Endothelial cell (in vitro differentiated cells): ENCODE measurements at regions not wholly inside any gene's neighbourhood (a gene's known extent, or its start where the extent isn't known, plus 50 kb on each side); places are given as distances from the start of the nearest gene placed in this dataset.

ENCODE experiments used
- DNase-seq: peaks from one replicate; pipeline ENCODE4 v3.0.0; 2021; ENCODE audit warnings: low spot score
- H3K27ac Mint-ChIP-seq: one replicate; pipeline ENCODE4 v1.8.0; 2021; ENCODE audit warnings: mixed read lengths, inconsistent platforms; ENCODE audit not compliant: unreplicated experiment
- H3K27me3 Mint-ChIP-seq: one replicate; pipeline ENCODE4 v1.8.0; 2021; ENCODE audit warnings: mild to moderate bottlenecking, moderate library complexity, mixed read lengths, inconsistent platforms; ENCODE audit not compliant: unreplicated experiment
- H3K36me3 Mint-ChIP-seq: one replicate; pipeline ENCODE4 v1.8.0; 2021; ENCODE audit warnings: mild to moderate bottlenecking, low read depth, mixed read lengths, inconsistent platforms; ENCODE audit not compliant: unreplicated experiment
- H3K4me1 Mint-ChIP-seq: one replicate; pipeline ENCODE4 v1.8.0; 2021; ENCODE audit warnings: mild to moderate bottlenecking, mixed read lengths, inconsistent platforms; ENCODE audit not compliant: unreplicated experiment
- H3K4me3 Mint-ChIP-seq: one replicate; pipeline ENCODE4 v1.8.0; 2021; ENCODE audit warnings: mild to moderate bottlenecking, mixed read lengths, inconsistent platforms; ENCODE audit not compliant: unreplicated experiment
- H3K9me3 Mint-ChIP-seq: one replicate; pipeline ENCODE4 v1.8.0; 2021; ENCODE audit warnings: mixed read lengths, inconsistent platforms; ENCODE audit not compliant: unreplicated experiment
- TF ChIP-seq, protein P1 (sequence below): fragments of 200-600 bp; sonication (generic); IDR thresholded peaks from one replicate; pipeline ENCODE4 v1.5.0; 2021; ENCODE audit warnings: antibody characterized with exemption; ENCODE audit not compliant: unreplicated experiment

DNA sequence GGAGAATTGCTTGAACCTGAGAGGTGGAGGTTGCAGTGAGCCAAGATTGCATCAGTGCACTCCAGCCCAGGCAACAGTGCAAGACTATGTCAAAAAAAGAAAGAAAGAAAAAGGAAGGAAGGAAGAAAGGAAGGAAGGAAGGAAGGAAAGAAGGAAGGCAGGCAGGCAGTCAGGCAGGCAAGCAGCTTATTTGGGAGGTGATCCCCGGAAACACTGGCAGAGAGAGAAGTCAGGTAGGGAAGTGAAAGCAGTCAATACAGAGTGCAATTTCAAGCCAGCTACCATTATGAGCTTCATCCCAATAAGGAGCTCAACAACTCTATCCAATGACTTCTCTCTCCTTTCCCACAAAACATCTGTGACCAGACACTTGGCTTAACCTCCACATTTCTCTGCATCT is 83.0 kb upstream of the TBC1D3K start:
- H3K4me1 Mint-ChIP-seq, result peaks cover 4% of the 10 kb centered on the region
- no peak overlapping the region for H3K4me3 Mint-ChIP-seq
- no peak for DNase-seq
- peaks cover 3% of the 10 kb centered on the region for H3K36me3 Mint-ChIP-seq
- H3K9me3 Mint-ChIP-seq, result no peaks in the 10 kb centered on the region
- TF ChIP-seq, protein P1, sequence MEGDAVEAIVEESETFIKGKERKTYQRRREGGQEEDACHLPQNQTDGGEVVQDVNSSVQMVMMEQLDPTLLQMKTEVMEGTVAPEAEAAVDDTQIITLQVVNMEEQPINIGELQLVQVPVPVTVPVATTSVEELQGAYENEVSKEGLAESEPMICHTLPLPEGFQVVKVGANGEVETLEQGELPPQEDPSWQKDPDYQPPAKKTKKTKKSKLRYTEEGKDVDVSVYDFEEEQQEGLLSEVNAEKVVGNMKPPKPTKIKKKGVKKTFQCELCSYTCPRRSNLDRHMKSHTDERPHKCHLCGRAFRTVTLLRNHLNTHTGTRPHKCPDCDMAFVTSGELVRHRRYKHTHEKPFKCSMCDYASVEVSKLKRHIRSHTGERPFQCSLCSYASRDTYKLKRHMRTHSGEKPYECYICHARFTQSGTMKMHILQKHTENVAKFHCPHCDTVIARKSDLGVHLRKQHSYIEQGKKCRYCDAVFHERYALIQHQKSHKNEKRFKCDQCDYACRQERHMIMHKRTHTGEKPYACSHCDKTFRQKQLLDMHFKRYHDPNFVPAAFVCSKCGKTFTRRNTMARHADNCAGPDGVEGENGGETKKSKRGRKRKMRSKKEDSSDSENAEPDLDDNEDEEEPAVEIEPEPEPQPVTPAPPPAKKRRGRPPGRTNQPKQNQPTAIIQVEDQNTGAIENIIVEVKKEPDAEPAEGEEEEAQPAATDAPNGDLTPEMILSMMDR, result no peak
- peaks cover 14% of the 10 kb centered on the region for H3K27me3 Mint-ChIP-seq
- no peak overlapping the region for H3K27ac Mint-ChIP-seq

DNA sequence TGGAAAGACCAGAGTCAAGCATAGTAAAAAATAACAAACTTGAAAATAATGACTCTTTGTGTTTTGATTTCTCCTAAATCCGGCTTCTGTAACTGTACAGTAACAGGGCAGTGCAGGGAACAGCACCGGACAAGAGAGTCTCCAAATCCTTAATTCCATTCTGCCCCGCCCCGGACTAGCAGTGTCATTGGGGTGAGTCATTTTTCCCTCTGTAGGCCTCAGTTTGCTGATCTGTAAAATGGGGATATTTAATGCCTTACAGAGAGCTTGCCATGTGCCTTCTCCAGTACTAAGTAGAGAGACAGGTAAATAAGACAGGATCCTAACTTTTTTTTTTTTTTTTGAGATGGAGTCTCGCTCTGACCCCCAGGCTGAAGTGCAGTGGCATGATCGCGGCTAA is 83.6 kb upstream of the TBC1D3K start:
- no peak overlapping the region for H3K4me3 Mint-ChIP-seq
- H3K27ac Mint-ChIP-seq, result no peak overlapping the region
- H3K9me3 Mint-ChIP-seq, result no peaks in the 10 kb centered on the region
- no peaks in the 10 kb centered on the region for H3K36me3 Mint-ChIP-seq
- H3K27me3 Mint-ChIP-seq, result peaks cover 10% of the 10 kb centered on the region
- peaks cover 4% of the 10 kb centered on the region for H3K4me1 Mint-ChIP-seq
- TF ChIP-seq, protein P1, result no peak
- no peak for DNase-seq

DNA sequence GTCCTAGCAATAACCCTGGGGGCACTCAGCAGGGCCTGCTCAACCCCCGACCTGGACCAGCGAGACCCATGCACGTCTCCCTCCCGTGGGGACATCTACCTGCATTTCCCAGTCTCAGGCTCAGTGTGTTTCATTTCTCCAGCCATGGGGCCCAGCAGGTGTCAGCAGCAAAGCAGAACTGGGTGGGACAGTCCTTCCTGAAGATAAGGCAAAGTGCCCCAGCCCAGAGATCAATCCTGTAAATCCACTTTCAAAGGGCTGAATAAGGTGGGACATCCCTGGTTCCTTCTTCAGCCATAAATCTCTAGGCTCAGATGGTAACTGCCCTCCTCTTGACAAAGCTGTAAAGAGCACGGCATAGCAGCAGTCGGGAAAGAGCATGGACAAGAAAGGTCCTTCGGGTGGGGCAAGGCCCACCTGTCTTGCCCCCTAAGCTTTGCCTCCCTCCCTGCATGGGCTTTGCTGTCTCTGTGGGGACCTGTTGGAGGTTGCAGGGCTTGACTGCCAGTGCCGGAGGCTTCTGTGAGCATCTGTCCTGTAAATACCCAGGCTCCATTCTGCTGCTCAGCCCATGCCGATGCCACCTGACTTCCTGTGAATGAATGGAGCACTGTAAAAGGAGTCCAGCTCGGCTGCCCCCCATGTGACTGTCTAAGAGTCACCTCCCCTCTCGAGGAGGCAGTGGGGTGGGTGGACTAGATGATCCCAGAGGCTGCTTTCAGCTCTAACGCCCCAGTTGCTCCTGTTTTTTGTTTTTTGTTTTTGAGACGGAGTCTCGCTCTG is 84.8 kb upstream of the TBC1D3K start:
- DNase-seq, result no peak
- Mint-ChIP-seq H3K27ac (no peak overlapping the region), H3K36me3 (no peaks in the 10 kb centered on the region), H3K27me3 (peaks cover 9% of the 10 kb centered on the region), H3K4me1 (peaks cover 2% of the 10 kb centered on the region), H3K4me3 (no peak overlapping the region), H3K9me3 (peaks cover under 1% of the 10 kb centered on the region)
- TF ChIP-seq, protein P1, result no peak

DNA sequence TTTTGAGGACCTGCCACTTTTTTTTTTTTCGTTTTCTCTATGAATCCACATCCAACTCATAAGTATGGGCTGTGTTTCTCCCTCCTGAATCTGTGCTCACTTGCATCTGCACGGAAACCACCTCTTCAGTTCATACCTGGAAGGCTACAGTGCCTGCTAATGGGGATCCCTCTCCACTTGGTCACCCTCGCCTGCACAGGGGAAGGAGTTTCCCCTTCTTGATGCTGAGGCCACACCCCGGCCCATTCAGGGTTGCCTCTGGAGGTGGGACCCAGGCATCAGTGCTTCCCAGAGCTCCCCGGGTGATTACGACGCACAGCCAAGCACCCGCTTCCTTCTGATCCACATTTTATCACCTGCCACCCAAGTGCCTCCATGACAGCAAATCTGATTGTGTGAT is 85.9 kb upstream of the TBC1D3K start:
- DNase-seq, result no peak
- TF ChIP-seq, protein P1, result no peak
- peaks cover 4% of the 10 kb centered on the region for H3K4me1 Mint-ChIP-seq
- peaks cover 4% of the 10 kb centered on the region for H3K9me3 Mint-ChIP-seq
- H3K27ac Mint-ChIP-seq, result no peak overlapping the region
- no peak overlapping the region for H3K4me3 Mint-ChIP-seq
- H3K27me3 Mint-ChIP-seq, result peaks cover 7% of the 10 kb centered on the region
- H3K36me3 Mint-ChIP-seq, result no peaks in the 10 kb centered on the region

DNA sequence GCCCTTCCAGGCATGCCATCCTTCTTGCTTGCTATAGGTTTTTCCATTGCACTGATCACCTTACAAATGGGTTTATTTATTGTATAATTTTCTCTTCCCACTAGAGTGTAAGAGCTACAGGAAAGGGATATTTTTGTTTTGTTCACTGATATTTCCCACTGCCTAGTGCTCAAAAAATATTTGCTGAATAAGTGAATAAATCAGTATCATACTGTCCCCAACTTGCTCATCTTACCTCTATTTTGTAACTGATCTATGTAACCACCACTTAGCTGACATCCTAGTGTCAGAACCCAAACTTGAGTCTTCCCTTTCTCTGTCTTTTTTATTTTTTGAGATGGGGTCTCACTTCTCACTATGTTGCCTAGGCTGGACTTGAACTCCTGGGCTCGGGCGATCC is 87.6 kb upstream of the TBC1D3K start:
- Mint-ChIP-seq H3K36me3 (no peaks in the 10 kb centered on the region), H3K4me1 (peaks cover 4% of the 10 kb centered on the region), H3K27ac (no peak overlapping the region), H3K4me3 (no peak overlapping the region), H3K9me3 (peaks cover 4% of the 10 kb centered on the region), H3K27me3 (peaks cover 8% of the 10 kb centered on the region)
- TF ChIP-seq, protein P1, result no peak
- DNase-seq, result no peak
